Right atrium auricular region (tissue), 2 donors: ENCODE measurements at regions not wholly inside any gene's neighbourhood (a gene's known extent, or its start where the extent isn't known, plus 50 kb on each side); places are given as distances from the start of the nearest gene placed in this dataset.

Source experiments
- DNase-seq: peaks from one replicate; pipeline ENCODE4 v3.0.0-alpha.2; 2019; ENCODE audit warnings: low spot score
- H3K27ac ChIP-seq, 2 donors: fragments of 200-600 bp; sonication (generic); 1 replicate in 1 of 2; 2 replicates in 1 of 2; pipeline ENCODE4 v1.5.1; 2016 to 2019
- H3K27me3 ChIP-seq, 2 donors: fragments of 200-600 bp; sonication (generic); one replicate each; pipeline versions ENCODE4 v1.5.1 to v1.6.0; 2017 to 2019
- H3K36me3 ChIP-seq: fragments of 200-600 bp; sonication (generic); one replicate; pipeline ENCODE4 v1.5.1; 2016
- H3K4me1 ChIP-seq, 2 donors: fragments of 200-600 bp; sonication (generic); one replicate each; pipeline versions ENCODE4 v1.5.1 to v1.6.0; 2017 to 2019
- H3K4me3 ChIP-seq, 2 donors: fragments of 200-600 bp; sonication (generic); 1 replicate in 1 of 2; 2 replicates in 1 of 2; pipeline ENCODE4 v1.5.1; 2017 to 2019; ENCODE audit warnings: mild to moderate bottlenecking in 1 of 2, moderate library complexity in 1 of 2
- H3K9me3 ChIP-seq, 2 donors: fragments of 200-600 bp; sonication (generic); one replicate each; pipeline ENCODE4 v1.5.1; 2019
- CTCF ChIP-seq, 2 donors: fragments of 200-600 bp; sonication (generic); IDR thresholded peaks; one replicate each; pipeline ENCODE4 v1.5.1; 2019; ENCODE audit warnings: antibody characterized with exemption in 2 of 2

GRCh38 chr4:144350706-144351105, 210.2 kb upstream of the GYPA start:
- no peak overlapping the region for H3K4me3 ChIP-seq
- no peaks in the 10 kb centered on the region for H3K27me3 ChIP-seq
- no peak overlapping the region for H3K27ac ChIP-seq
- no peaks in the 10 kb centered on the region for H3K9me3 ChIP-seq
- H3K4me1 ChIP-seq = no peaks in the 10 kb centered on the region
- no peaks in the 10 kb centered on the region for H3K36me3 ChIP-seq
- TF ChIP-seq CTCF (IDR thresholded peaks at IDR 0.05) = no peak
- DNase-seq = no peak

- Histone ChIP-seq H3K4me1 (no peaks in the 10 kb centered on the region), H3K9me3 (no peaks in the 10 kb centered on the region), H3K27me3 (no peaks in the 10 kb centered on the region), H3K4me3 (no peak overlapping the region), H3K36me3 (no peaks in the 10 kb centered on the region), H3K27ac (no peak overlapping the region)
- DNase-seq = no peak
- no peak for TF ChIP-seq CTCF (IDR thresholded peaks at IDR 0.05)
These were observed 210.8 kb upstream of the GYPA start for GRCh38 chr4:144351306-144351705.

GRCh38 chr4:144353292-144353691, 212.8 kb upstream of the GYPA start:
- Histone ChIP-seq H3K4me1 (no peaks in the 10 kb centered on the region), H3K36me3 (no peaks in the 10 kb centered on the region), H3K9me3 (no peaks in the 10 kb centered on the region), H3K27me3 (no peaks in the 10 kb centered on the region), H3K4me3 (no peak overlapping the region), H3K27ac (no peak overlapping the region)
- TF ChIP-seq CTCF (IDR thresholded peaks at IDR 0.05) = no peak
- DNase-seq = no peak

GRCh38 chr4:144355811-144356757, 215.6 kb upstream of the GYPA start:
- no peak overlapping the region for H3K27ac ChIP-seq
- no peak for DNase-seq
- peak in 1 of 2 donors; percentile 15 for TF ChIP-seq CTCF (IDR thresholded peaks at IDR 0.05)
- no peak overlapping the region for H3K4me3 ChIP-seq
- H3K4me1 ChIP-seq = no peaks in the 10 kb centered on the region
- no peaks in the 10 kb centered on the region for H3K9me3 ChIP-seq
- no peaks in the 10 kb centered on the region for H3K36me3 ChIP-seq
- H3K27me3 ChIP-seq = no peaks in the 10 kb centered on the region

GRCh38 chr4:144356941-144357381, 216.4 kb upstream of the GYPA start:
- H3K36me3 ChIP-seq = no peaks in the 10 kb centered on the region
- H3K9me3 ChIP-seq = no peaks in the 10 kb centered on the region
- no peaks in the 10 kb centered on the region for H3K27me3 ChIP-seq
- H3K4me3 ChIP-seq = no peak overlapping the region
- DNase-seq = no peak
- no peak for TF ChIP-seq CTCF (IDR thresholded peaks at IDR 0.05)
- no peaks in the 10 kb centered on the region for H3K4me1 ChIP-seq
- no peak overlapping the region for H3K27ac ChIP-seq
